ENCODE measurements at regions not wholly inside any gene's neighbourhood (a gene's known extent, or its start where the extent isn't known, plus 50 kb on each side); places are given as distances from the start of the nearest gene placed in this dataset.

DNA sequence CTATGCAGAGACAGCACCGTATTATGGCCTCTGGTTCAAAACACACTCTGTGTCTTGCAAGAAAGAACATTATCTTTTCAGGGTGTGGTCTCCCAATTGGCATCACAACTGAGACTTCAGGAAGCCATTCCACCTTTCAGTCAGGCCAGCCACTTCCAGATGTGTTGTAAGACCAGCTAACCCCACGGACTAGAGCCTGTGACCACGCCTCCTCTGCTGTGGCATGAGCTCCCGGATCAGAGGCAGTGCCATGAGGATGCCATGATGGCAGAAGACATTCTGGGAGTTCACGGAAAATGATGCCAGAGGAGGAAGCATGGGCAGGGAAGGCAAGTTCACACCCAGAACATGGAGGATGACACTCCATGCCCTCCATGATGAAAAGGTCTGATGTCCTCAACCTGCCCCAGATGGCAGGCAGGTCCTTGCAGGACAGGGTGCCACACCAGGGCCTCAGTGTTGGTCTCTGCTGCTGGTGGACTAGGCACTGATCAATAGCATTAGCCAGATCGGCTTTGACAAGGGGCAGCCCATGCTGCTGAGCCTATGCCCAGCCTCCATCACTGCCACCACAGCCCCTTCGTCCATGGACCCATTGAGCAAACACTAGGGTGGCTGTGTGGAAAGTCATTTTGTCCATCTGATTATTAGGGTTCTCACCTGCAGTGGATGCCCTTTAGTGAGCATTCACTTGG, 341.6 kb downstream of the MATN1 start:
- TF ChIP-seq, protein P1, sequence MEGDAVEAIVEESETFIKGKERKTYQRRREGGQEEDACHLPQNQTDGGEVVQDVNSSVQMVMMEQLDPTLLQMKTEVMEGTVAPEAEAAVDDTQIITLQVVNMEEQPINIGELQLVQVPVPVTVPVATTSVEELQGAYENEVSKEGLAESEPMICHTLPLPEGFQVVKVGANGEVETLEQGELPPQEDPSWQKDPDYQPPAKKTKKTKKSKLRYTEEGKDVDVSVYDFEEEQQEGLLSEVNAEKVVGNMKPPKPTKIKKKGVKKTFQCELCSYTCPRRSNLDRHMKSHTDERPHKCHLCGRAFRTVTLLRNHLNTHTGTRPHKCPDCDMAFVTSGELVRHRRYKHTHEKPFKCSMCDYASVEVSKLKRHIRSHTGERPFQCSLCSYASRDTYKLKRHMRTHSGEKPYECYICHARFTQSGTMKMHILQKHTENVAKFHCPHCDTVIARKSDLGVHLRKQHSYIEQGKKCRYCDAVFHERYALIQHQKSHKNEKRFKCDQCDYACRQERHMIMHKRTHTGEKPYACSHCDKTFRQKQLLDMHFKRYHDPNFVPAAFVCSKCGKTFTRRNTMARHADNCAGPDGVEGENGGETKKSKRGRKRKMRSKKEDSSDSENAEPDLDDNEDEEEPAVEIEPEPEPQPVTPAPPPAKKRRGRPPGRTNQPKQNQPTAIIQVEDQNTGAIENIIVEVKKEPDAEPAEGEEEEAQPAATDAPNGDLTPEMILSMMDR (IDR thresholded peaks at IDR 0.05 in 2 of 3, conservative IDR thresholded peaks at IDR 0.05 in 1 of 3; ENCODE audit: borderline replicate concordance in 1 of 3, insufficient read depth in 1 of 3, low read depth in 2 of 3, low read length in 2 of 3) = no peak
- TF ChIP-seq ZBTB33 (IDR thresholded peaks at IDR 0.05; ENCODE audit: extremely low read depth, insufficient replicate concordance, low read length) (no peak), CEBPB (IDR thresholded peaks at IDR 0.05; ENCODE audit: low read depth) (no peak), EGR1 (IDR thresholded peaks at IDR 0.05; ENCODE audit: low read depth) (no peak), POLR2AphosphoS5 (IDR thresholded peaks at IDR 0.05; ENCODE audit: low read depth, low read length) (no peak), REST (IDR thresholded peaks at IDR 0.05; ENCODE audit: low read depth) (no peak), RAD21 (IDR thresholded peaks at IDR 0.05; ENCODE audit: low read depth) (no peak)

All from HCT116 (cell line).